Neuron (in vitro differentiated cells): ENCODE measurements at regions not wholly inside any gene's neighbourhood (a gene's known extent, or its start where the extent isn't known, plus 50 kb on each side); places are given as distances from the start of the nearest gene placed in this dataset.

Experiments
- H2AFZ ChIP-seq: one replicate; pipeline ENCODE4 v1.6.1; 2013; ENCODE audit warnings: low read depth, mild to moderate bottlenecking, inconsistent platforms, low read length, moderate library complexity
- H3K27me3 ChIP-seq: one replicate; pipeline ENCODE4 v1.6.1; 2013; ENCODE audit warnings: low read length; ENCODE audit not compliant: insufficient read depth
- H3K36me3 ChIP-seq: one replicate; pipeline ENCODE4 v1.6.1; 2013; ENCODE audit warnings: low read length; ENCODE audit not compliant: insufficient read depth
- H3K4me1 ChIP-seq: one replicate; pipeline ENCODE4 v1.6.1; 2013; ENCODE audit warnings: low read length; ENCODE audit not compliant: insufficient read depth
- H3K4me3 ChIP-seq: 2 replicates; pipeline ENCODE4 v1.5.1; 2013; ENCODE audit warnings: mild to moderate bottlenecking, low read length, moderate library complexity
- H3K9me3 ChIP-seq: one replicate; pipeline ENCODE4 v1.6.1; 2013; ENCODE audit warnings: low read length

DNA sequence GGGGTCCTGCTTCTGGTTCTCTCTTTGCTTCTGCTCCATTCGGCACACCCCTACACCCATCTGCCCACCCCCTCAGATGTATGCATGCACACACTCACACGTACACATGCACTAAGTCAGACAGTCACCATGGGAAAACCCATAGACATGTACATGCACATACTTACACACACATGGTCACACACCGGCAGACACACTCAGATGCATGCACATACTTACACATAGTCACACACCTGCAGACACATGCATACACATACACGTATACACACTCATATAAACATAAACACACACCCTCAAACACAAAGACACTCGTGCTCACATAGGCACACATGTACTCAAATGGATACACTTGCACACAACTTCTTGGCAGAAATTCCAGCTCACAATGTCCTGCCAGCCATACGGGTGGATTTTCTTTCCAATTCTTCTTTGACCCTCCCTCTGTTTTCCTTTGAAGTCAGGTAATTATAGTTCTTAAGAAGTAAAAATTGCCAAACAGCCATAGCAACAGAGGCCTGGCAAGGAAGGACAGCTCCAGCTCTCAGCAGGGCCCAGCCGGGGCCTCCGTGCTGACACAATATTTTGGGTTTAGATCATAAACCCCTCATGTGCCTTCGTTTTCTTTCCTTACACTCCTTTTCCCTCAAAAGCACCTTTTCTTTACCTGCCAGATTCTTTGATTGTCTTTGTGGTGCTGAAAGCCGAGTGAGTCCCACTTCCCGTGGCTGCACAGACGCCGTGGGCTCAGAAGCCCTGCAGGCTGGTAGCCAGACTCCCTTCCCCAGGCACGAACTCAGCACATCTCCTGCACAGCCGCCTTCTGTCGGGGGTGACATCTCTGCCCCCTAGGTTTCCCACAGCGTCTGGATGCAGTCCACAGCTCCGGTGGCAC lies 195.7 kb downstream of the ARL4C start:
- H2AFZ ChIP-seq: no peak overlapping the region
- H3K9me3 ChIP-seq: no peaks in the 10 kb centered on the region
- peaks cover 5% of the 10 kb centered on the region for H3K27me3 ChIP-seq
- H3K4me3 ChIP-seq: no peak overlapping the region
- peaks cover 16% of the 10 kb centered on the region for H3K4me1 ChIP-seq
- no peaks in the 10 kb centered on the region for H3K36me3 ChIP-seq

DNA sequence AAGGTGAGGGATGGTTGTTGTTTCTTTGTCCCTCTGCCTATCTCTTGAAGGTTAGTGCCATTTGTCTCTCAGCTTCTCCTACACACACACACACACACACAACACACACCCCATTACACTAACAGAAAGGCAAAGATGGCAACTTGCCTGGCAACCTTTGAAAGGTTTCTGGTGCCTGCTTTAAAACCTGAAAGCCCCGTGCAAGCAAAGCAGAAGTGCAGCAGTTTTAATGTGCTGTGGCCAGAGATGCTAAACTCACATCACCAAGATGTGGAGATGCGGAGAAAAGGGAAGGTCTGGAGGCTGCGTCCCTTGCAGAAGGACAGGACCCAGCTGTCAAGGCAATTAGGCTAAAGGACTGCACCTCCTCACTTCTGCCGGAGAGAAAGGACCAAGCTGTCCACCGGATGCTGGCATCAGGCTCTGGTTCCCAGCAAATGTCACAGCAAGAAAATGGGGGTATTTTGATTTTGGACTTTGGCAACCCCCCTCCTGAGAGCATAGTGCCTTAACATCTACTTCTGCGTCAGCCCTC lies 196.4 kb downstream of the ARL4C start:
- no peak overlapping the region for H2AFZ ChIP-seq
- peaks cover 12% of the 10 kb centered on the region for H3K4me1 ChIP-seq
- no peak overlapping the region for H3K4me3 ChIP-seq
- no peaks in the 10 kb centered on the region for H3K36me3 ChIP-seq
- peaks cover 5% of the 10 kb centered on the region for H3K27me3 ChIP-seq
- H3K9me3 ChIP-seq: no peaks in the 10 kb centered on the region

DNA sequence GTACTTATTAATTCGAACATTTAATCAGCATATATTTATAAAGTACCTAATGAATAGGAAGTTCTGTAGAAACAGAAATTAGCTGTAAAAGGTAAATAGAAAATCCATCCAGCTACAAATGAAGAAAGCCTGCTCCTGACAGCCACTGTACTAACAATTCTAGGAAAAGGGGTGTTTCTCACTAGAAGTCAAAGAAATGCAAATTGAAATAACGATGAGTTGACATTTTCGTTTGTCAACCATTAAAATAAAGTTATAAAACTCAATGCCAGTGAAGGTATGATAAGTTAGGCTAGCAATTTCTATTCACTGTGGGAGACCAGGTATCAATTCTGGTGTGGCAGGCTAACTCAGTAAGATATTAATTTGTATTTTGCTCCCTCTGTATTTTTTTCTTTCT lies 198.0 kb downstream of the ARL4C start:
- Histone ChIP-seq H3K4me1 (no peaks in the 10 kb centered on the region), H2AFZ (no peak overlapping the region), H3K9me3 (no peaks in the 10 kb centered on the region), H3K27me3 (peaks cover 5% of the 10 kb centered on the region), H3K4me3 (no peak overlapping the region), H3K36me3 (no peaks in the 10 kb centered on the region)

DNA sequence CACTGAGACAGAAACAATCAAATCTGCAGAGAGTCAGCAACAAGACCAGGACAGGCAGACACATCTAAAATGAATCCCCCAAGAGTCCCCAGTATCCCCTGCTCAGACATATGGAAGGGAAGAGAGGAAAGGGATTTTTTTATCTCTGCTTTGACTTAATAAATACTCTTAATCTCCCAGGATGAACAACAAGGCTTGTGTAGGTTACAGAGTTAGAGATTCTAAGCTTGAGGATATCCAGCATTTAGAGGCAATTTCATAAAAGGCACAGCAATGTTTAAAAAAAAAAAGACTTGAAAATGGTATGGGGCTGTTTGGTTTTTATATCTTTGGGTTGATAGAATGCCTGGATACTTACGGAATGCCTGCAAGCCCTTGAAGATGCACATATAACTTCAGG lies 199.9 kb downstream of the ARL4C start:
- Histone ChIP-seq H3K9me3 (no peaks in the 10 kb centered on the region), H3K4me3 (no peak overlapping the region), H3K27me3 (peaks cover 5% of the 10 kb centered on the region), H3K36me3 (no peaks in the 10 kb centered on the region), H2AFZ (no peak overlapping the region), H3K4me1 (peaks cover 2% of the 10 kb centered on the region)

DNA sequence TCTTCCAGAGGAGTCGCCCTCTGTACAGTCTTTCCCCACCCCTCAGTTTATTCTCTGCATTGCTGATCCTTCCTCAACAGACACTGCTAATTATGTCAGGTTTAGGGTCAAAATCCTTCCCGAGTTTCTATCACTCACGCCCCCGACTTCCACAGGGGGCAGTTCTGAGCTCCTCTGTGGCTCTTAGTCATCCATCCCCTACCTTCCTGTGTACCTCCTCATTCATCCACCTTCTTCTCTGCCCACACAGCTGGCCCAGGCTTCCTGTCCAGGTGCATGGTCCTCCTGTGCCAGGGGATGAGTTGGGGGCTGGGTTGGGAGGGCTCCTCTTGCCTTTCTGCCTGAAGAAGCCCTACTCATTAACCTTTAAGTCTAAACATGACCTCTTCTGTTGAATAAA lies 202.9 kb downstream of the ARL4C start:
- peaks cover 5% of the 10 kb centered on the region for H3K27me3 ChIP-seq
- no peak overlapping the region for H3K4me3 ChIP-seq
- H3K4me1 ChIP-seq: peaks cover 5% of the 10 kb centered on the region
- H2AFZ ChIP-seq: no peak overlapping the region
- H3K9me3 ChIP-seq: no peaks in the 10 kb centered on the region
- H3K36me3 ChIP-seq: no peaks in the 10 kb centered on the region

DNA sequence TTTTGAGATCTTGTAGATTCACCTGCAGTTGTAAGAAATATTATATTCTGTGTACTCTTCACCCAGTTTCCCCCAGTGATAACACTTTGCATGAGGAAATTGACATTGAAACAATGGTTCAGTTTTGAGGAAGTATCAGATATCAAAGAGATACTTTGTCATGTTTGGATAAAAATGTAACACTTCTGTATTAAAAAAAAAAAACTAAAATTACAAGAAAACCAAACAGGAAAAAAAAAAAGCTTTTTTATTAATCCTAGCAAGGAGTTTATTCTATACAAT lies 204.0 kb downstream of the ARL4C start:
- H3K9me3 ChIP-seq: no peaks in the 10 kb centered on the region
- H2AFZ ChIP-seq: no peak overlapping the region
- no peak overlapping the region for H3K4me3 ChIP-seq
- no peaks in the 10 kb centered on the region for H3K36me3 ChIP-seq
- H3K4me1 ChIP-seq: peaks cover 5% of the 10 kb centered on the region
- peaks cover 5% of the 10 kb centered on the region for H3K27me3 ChIP-seq

DNA sequence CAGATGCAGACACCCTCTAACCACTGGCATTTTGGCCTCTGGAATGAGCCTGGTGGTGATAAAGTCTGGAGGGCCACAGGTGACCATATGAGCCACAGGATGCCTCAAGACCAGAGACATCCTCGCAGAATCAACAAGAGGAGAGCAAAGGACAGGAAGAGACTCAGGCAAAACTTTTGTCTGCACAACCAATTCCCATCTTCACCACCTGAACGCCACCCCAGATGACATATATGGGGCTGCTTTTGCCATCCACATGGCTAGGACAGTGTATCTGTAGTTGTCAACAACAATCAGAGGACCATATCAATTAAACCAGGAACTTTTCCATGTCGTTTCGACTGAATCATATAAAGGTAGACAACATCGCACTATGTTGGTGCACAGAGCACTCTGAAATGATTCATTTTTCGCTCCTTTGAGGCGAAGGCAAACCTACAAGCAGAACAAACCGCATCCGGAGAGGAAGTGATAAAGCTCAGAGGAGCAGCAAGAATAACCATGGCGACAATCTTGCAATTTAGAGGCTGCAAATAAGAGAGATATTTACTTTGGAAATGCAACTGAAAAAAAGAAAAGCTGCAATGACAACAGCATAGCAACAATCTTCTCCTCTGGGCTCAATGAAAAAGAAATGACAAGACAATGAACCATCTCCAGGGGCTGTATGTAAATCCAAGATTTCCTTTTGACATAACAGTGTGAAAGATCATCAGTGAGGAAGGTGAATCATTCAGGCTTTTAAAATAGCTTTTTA lies 204.5 kb downstream of the ARL4C start:
- no peak overlapping the region for H3K4me3 ChIP-seq
- H3K27me3 ChIP-seq: peaks cover 5% of the 10 kb centered on the region
- H2AFZ ChIP-seq: no peak overlapping the region
- H3K4me1 ChIP-seq: peaks cover 5% of the 10 kb centered on the region
- no peaks in the 10 kb centered on the region for H3K36me3 ChIP-seq
- no peaks in the 10 kb centered on the region for H3K9me3 ChIP-seq

DNA sequence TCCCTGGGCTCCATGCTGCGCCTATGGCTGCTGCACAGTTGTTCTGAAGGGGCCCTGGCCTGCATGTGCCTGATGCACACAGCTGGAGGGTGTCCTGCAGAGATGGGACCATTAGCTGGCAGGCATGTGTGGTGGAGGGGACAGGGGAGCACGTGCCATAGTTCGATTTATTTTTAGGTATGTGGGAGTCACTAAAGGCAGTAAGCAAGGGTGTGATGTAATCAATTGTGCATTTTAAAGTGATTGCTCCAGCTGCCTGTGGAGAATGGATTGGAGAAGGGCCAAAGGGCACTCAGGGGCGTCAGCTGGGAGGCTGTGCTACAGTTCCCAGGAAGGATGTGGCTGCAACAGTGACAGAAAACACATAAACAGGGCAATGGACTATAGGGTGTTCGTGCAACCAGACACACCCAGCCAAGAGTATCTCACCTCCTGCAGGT lies 205.1 kb downstream of the ARL4C start:
- Histone ChIP-seq H3K27me3 (peaks cover 5% of the 10 kb centered on the region), H3K4me3 (no peak overlapping the region), H3K9me3 (no peaks in the 10 kb centered on the region)

DNA sequence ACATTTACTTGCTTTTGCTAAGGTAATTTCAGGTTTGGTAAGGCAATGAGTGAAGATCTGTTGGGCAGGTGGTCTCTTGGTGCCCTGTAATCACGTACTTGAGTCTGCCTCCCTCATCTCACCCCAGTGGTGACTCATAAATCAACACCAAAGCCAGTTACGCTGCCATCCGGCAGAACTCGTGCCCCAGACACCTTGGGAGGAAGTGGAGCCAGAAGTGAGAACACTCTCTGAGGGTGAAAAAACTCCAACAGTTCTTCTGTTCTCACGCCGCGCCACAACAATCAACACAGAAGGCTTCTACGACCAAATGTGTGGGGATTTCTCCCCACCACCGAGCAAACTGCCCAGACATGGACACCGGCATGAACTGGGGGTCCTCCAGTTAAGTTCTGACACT lies 206.2 kb downstream of the ARL4C start:
- Histone ChIP-seq H3K9me3 (no peaks in the 10 kb centered on the region), H2AFZ (no peak overlapping the region), H3K4me3 (no peak overlapping the region)

More for the DNA sequence above, 205.1 kb downstream of the ARL4C start:
- Histone ChIP-seq H3K4me1 (peaks cover 5% of the 10 kb centered on the region), H3K36me3 (no peaks in the 10 kb centered on the region), H2AFZ (no peak overlapping the region)

DNA sequence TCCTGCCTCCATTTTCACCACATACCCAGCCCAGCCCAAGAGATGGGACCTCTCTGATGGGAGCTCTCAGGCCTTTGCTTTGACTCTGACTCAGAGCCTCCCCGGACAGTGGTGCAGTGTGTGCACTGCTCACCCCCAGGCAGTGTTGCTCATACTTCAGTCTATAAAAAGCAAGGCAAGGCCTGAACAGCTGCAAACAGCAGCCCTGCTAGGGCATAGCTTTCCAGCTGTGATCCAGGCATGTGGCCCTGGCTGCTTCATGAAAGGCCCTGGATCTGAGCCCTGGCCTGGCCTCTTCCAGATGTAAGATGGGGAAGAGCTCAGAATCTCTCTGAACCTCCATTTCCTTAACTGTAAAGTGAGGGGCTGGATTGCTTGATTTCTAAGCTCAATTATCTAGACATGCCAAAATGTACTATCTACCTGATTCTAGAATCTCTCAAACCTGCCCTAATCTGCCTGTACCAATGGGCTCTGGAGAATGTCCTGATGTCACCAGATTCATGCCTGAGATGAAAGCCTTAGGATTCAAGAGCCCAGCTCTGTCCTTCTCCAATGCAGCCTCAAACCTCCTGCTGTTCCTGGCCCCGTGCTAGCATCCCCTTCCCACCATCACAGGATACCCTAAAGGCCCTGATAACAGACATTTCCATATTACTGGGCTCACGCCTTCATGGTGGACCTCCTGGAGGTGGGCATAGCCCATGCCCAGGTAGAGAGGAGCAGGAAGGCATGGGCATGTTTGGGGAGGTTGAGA lies 206.9 kb downstream of the ARL4C start:
- no peak overlapping the region for H3K4me3 ChIP-seq
- H3K36me3 ChIP-seq: no peaks in the 10 kb centered on the region
- no peak overlapping the region for H2AFZ ChIP-seq
- no peaks in the 10 kb centered on the region for H3K27me3 ChIP-seq
- peaks cover 5% of the 10 kb centered on the region for H3K4me1 ChIP-seq
- no peaks in the 10 kb centered on the region for H3K9me3 ChIP-seq

More for the DNA sequence above, 206.2 kb downstream of the ARL4C start:
- no peaks in the 10 kb centered on the region for H3K36me3 ChIP-seq
- peaks cover 5% of the 10 kb centered on the region for H3K4me1 ChIP-seq
- no peaks in the 10 kb centered on the region for H3K27me3 ChIP-seq

DNA sequence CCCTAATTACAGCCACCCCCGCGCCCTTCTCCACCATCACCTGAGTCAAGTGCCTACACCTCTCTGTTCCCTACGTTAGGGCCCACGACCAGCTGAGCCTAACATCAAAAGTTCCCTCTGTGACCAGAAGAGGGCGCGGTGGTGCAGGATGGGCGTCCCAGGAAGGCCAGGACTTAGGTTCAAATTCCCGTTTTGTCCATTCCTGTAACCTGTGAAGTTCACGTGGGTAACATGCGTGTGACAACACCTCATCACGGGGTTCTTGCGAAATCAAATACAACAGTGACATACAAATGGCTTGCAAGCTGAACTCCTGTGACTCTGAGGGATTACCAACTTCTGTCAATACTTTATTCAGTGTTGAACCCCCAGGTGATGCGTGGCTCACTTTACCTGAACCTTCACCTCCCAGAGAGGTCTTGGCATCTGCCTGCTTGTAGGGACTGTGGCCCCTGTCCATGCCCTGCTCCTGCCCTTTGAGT lies 207.9 kb downstream of the ARL4C start:
- H3K36me3 ChIP-seq: no peaks in the 10 kb centered on the region
- H3K4me3 ChIP-seq: no peak overlapping the region
- no peaks in the 10 kb centered on the region for H3K27me3 ChIP-seq
- peaks cover 5% of the 10 kb centered on the region for H3K4me1 ChIP-seq
- no peak overlapping the region for H2AFZ ChIP-seq
- no peaks in the 10 kb centered on the region for H3K9me3 ChIP-seq

DNA sequence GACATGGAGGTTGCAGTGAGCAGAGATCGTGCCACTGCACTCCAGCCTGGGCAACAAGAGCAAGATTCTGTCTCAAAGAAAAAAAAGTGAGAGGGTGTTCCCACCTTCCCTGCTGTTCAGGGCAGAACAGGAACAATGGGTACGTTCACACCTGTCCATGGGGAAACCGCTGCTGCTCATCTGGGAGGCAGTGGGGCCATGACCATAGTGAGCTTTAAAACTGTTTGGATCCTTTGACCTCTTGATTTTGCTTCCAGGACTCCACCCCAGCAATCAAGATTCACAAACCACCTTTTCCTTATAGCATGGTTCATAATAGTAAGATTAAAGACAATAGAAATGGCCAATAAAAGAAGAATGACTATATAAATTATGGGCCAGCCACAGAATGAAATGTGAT lies 209.2 kb downstream of the ARL4C start:
- Histone ChIP-seq H3K27me3 (no peaks in the 10 kb centered on the region), H3K9me3 (peaks cover 3% of the 10 kb centered on the region), H2AFZ (no peak overlapping the region), H3K4me1 (peaks cover 5% of the 10 kb centered on the region), H3K4me3 (no peak overlapping the region), H3K36me3 (no peaks in the 10 kb centered on the region)

DNA sequence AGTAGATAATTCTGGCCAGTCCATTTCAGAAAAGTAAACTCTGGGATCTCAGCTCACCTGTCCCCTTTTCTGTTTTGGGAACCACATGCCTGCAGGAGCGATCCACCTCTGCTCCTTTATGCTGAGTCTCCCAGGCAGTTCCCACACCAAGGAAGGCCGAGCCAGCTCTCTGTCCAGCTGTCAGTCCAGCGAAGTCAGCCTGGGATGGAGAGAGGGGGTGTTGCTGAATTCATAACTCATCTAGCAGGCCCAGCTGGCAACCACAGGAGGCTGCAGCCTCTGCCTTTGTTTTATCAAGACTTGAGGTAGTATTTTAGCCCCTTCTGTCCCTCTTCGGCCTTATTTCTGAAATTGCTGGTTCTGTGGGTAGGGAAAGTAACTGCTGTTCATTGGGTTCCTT lies 209.9 kb downstream of the ARL4C start:
- Histone ChIP-seq H3K9me3 (peaks cover 3% of the 10 kb centered on the region), H3K36me3 (no peaks in the 10 kb centered on the region), H2AFZ (no peak overlapping the region), H3K27me3 (no peaks in the 10 kb centered on the region), H3K4me3 (no peak overlapping the region), H3K4me1 (peaks cover 2% of the 10 kb centered on the region)
